Testis (tissue), 2 donors: ENCODE measurements at regions not wholly inside any gene's neighbourhood (a gene's known extent, or its start where the extent isn't known, plus 50 kb on each side); places are given as distances from the start of the nearest gene placed in this dataset.

Experiments
- POLR2A ChIP-seq: fragments of 450-650 bp; IDR thresholded peaks from one replicate; pipeline ENCODE4 v1.6.1; 2017; ENCODE audit warnings: antibody characterized with exemption, mild to moderate bottlenecking, moderate library complexity
- TF ChIP-seq, protein P1 (sequence below), 3 experiments: fragments of 450-650 bp in 2 of 3; fragments of 200-600 bp in 1 of 3; sonication (generic) in 1 of 3; IDR thresholded peaks; one replicate each; pipeline ENCODE4 v1.5.1; 2016 to 2019; ENCODE audit warnings: antibody characterized with exemption in 3 of 3, mild to moderate bottlenecking in 2 of 3, moderate library complexity in 1 of 3

DNA sequence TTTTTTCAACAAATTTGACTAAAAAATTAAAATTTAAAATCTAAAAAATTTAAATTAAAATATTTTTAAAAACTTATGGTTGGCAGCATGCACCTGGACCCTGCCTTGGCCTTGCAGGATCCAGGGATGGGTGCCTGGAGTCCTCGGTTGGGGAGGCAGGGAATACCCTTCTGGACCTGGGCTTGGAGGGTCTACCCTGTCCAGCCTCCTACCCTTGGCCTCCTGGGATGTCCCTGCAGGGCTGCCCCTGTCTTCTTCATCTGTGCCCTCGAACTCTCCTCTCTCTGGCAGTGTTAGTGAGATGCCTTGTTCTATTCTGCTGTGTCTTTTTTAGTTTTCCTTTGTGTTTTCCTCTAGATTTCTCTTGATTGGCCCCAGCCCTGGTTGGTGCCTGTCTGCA is 68.9 kb upstream of the HAAO start:
- no peak for TF ChIP-seq POLR2A
- TF ChIP-seq, protein P1, sequence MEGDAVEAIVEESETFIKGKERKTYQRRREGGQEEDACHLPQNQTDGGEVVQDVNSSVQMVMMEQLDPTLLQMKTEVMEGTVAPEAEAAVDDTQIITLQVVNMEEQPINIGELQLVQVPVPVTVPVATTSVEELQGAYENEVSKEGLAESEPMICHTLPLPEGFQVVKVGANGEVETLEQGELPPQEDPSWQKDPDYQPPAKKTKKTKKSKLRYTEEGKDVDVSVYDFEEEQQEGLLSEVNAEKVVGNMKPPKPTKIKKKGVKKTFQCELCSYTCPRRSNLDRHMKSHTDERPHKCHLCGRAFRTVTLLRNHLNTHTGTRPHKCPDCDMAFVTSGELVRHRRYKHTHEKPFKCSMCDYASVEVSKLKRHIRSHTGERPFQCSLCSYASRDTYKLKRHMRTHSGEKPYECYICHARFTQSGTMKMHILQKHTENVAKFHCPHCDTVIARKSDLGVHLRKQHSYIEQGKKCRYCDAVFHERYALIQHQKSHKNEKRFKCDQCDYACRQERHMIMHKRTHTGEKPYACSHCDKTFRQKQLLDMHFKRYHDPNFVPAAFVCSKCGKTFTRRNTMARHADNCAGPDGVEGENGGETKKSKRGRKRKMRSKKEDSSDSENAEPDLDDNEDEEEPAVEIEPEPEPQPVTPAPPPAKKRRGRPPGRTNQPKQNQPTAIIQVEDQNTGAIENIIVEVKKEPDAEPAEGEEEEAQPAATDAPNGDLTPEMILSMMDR (IDR thresholded peaks at IDR 0.05): no peak
